ENCODE measurements at regions not wholly inside any gene's neighbourhood (a gene's known extent, or its start where the extent isn't known, plus 50 kb on each side); places are given as distances from the start of the nearest gene placed in this dataset.
A peak's percentile ranks its signal among the peaks of the same experiment; 100 is the strongest.

DNA sequence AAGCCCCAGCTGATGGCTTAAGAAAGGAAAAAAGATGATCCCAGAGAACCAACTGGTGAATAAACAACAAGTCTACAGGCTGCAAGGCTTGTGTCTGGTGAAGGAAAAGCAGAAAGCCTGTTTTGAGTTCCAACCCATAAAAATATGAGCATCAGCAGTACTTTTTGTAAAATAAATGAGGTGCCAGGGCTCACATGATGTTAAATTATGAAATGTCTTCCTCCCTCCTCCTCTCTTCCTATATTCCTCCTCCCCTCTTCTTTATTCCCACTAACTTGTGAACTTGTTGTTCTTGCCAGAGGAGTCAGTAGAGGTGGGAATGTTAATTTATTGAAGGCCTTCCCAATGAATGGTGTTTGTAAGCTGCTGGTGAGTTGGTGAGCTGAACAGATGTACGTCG, 212.2 kb upstream of the CDH11 start:
- no peak overlapping the region for H3K4me3 ChIP-seq (ENCODE audit: low read length)
- no peak overlapping the region for H3K27ac ChIP-seq (ENCODE audit: low read length)
- no peaks in the 10 kb centered on the region for H3K4me1 ChIP-seq (ENCODE audit: control insufficient read depth, insufficient read depth, low read length)
- no peaks in the 10 kb centered on the region for H3K27me3 ChIP-seq (ENCODE audit: control insufficient read depth, insufficient read depth)
- 90% methylated on average over 2 of the region's 2 CpGs for WGBS
- intact Hi-C loops (cut with DNase I) = no loop called here
- ATAC-seq = no peak
- H3K9me3 ChIP-seq (ENCODE audit: control insufficient read depth, low read length) = no peaks in the 10 kb centered on the region
- DNase-seq = no peak

DNA sequence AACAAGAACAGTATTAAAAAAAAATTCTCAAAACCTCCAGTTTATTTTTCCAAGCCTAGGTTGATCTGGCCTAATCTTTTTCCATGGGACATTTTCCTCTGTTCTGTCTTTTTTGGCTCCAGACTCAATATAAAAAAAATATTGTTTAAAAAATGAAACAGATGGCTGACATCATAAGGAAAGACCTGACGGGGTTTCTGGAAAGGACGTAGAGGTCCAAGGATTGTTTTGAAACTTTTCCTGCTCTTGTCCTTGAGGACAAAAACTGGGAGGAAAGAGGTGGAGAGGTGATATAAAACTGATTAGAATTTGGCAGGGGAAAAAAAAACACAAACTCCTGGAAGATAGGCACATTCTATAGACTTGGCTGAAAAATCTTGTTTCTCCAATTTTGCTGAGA, 211.4 kb upstream of the CDH11 start:
- DNase-seq (no peak), ATAC-seq (peak; percentile 55 to 81)
- WGBS = 42% methylated on average over 2 of the region's 2 CpGs
- Histone ChIP-seq H3K4me3 (ENCODE audit: low read length) (no peak overlapping the region), H3K4me1 (ENCODE audit: control insufficient read depth, insufficient read depth, low read length) (no peaks in the 10 kb centered on the region), H3K9me3 (ENCODE audit: control insufficient read depth, low read length) (no peaks in the 10 kb centered on the region), H3K27ac (ENCODE audit: low read length) (no peak overlapping the region), H3K27me3 (ENCODE audit: control insufficient read depth, insufficient read depth) (no peaks in the 10 kb centered on the region)
- intact Hi-C loops (cut with DNase I) = no loop called here

DNA sequence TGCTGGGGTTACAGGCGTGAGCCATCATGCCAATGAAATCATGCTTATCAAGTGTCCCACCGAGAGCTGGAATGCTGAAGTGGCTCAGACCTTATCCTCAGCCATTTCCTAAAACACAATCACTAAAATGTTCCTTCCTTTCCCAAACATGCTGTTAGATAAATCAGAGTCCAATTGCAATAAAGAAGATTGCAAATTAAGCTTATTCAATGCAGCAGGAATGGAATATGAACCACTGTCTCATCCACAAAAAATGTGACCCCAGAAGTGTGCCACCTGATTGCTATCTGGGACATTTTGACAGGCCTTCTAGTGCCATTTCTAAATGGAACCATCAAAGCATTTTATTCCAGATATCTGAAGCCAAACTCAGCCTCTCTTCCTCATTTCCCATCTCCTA, 205.5 kb upstream of the CDH11 start:
- intact Hi-C loops (cut with DNase I) = loop anchor here in 1 of 4 donors (5.0 kb wide), 1 partner anchor 205 kb away; the partner anchor contains the start of gene CDH11
- no peak overlapping the region for H3K27ac ChIP-seq (ENCODE audit: low read length)
- no peaks in the 10 kb centered on the region for H3K4me1 ChIP-seq (ENCODE audit: control insufficient read depth, insufficient read depth, low read length)
- H3K27me3 ChIP-seq (ENCODE audit: control insufficient read depth, insufficient read depth) = no peaks in the 10 kb centered on the region
- no peak overlapping the region for H3K4me3 ChIP-seq (ENCODE audit: low read length)
- DNase-seq (peak in 1 of 3 donors; percentile 35), ATAC-seq (peak; percentile 41 to 77)
- H3K9me3 ChIP-seq (ENCODE audit: control insufficient read depth, low read length) = no peaks in the 10 kb centered on the region
- WGBS = 24% methylated on average over 2 of the region's 2 CpGs

DNA sequence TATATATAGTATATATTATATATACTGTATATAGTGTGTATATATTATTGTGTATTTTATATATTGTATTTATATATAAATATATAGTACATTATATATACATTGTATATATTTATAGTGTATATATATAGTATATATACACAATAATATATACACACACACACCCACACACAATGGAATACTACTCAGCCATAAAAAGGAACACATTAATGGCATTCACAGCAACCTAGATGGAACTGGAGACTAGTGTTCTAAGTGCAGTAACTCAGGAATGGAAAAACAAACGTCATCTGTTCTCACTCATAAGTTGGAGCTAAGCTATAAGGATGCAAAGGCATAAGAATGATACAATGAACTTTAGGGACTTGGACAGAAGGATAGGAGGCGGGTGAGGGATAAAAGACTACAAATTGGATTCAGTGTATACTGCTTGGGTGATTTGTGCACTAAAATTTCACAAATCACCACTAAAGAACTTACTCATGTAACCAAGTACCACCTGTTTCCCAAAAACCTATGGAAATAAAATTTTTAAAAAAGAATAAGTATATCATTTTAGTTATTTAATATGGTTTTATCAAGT, 201.9 kb upstream of the CDH11 start:
- Histone ChIP-seq H3K27ac (ENCODE audit: low read length) (no peak overlapping the region), H3K9me3 (ENCODE audit: control insufficient read depth, low read length) (no peaks in the 10 kb centered on the region), H3K4me3 (ENCODE audit: low read length) (no peak overlapping the region), H3K27me3 (ENCODE audit: control insufficient read depth, insufficient read depth) (no peaks in the 10 kb centered on the region), H3K4me1 (ENCODE audit: control insufficient read depth, insufficient read depth, low read length) (no peaks in the 10 kb centered on the region)
- ATAC-seq (no peak), DNase-seq (no peak)
- WGBS = 81% methylated on average over 2 of the region's 2 CpGs
- intact Hi-C loops (cut with DNase I) = no loop called here

DNA sequence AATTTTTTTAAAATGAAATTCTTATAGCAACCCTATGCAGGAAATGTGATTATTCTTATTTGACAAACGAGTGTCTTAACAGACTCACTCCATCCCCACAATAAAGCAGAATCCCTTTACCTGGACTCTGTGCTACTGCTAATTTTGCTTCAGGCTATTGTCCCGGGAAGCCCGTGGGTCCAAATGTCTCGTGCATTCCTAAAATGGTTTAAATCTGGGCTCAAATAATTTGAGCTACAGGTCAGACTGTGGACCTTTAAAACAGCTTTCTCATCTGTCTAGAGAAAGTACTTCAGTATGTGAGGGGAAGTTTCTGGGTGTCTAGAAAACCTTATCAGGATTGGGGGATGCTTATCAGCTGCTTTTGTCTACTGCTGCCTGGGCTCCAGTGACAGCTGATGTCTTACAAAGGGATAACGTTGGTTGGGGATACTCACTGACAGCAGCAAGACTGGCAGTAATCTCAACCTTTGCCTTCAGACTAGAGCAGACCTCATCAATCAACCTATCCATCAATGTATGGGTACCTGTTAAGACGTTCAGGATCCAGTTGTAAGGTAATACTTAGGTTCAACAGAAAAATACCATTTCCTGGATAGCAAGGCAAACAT, 197.9 kb upstream of the CDH11 start:
- DNase-seq (no peak), ATAC-seq (no peak)
- no peaks in the 10 kb centered on the region for H3K27me3 ChIP-seq (ENCODE audit: control insufficient read depth, insufficient read depth)
- WGBS = 55% methylated on average over 6 of the region's 6 CpGs
- intact Hi-C loops (cut with DNase I) = no loop called here
- no peak overlapping the region for H3K27ac ChIP-seq (ENCODE audit: low read length)
- no peak overlapping the region for H3K4me3 ChIP-seq (ENCODE audit: low read length)
- no peaks in the 10 kb centered on the region for H3K4me1 ChIP-seq (ENCODE audit: control insufficient read depth, insufficient read depth, low read length)
- H3K9me3 ChIP-seq (ENCODE audit: control insufficient read depth, low read length) = no peaks in the 10 kb centered on the region

DNA sequence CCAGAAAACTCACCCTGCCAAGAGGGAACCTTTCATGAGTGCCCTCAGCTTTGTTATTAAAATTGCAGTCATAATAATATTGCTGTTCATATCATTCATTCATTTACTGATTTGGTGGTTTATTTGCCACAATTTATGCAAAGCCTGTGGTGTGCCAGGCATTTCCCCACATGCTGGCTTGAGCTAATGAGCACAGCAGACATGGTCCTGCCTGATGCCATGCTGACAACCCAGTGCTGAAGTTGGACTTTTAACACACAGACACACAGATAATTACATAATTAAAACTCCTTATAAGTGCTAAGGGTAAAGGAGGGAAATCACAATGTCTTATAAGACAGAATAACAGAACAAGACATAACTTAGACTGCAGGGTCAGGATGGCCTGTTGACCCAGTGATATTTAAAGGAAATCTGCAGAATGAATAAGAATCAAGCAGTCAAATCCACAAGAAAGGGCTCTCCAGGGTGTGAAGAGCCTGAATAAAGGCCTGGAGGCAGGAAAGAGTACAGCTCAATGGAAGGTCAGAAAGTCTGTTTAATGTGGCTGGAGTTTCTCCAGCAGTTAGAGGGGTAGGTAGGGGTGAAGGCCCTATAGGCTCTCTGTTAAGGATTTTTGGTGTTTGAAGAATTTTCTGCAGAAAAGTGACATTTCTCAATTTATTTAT, 196.9 kb upstream of the CDH11 start:
- Histone ChIP-seq H3K27ac (ENCODE audit: low read length) (no peak overlapping the region), H3K9me3 (ENCODE audit: control insufficient read depth, low read length) (no peaks in the 10 kb centered on the region), H3K4me1 (ENCODE audit: control insufficient read depth, insufficient read depth, low read length) (no peaks in the 10 kb centered on the region), H3K4me3 (ENCODE audit: low read length) (no peak overlapping the region), H3K27me3 (ENCODE audit: control insufficient read depth, insufficient read depth) (no peaks in the 10 kb centered on the region)
- ATAC-seq = no peak
- no peak for DNase-seq
- intact Hi-C loops (cut with DNase I) = no loop called here

DNA sequence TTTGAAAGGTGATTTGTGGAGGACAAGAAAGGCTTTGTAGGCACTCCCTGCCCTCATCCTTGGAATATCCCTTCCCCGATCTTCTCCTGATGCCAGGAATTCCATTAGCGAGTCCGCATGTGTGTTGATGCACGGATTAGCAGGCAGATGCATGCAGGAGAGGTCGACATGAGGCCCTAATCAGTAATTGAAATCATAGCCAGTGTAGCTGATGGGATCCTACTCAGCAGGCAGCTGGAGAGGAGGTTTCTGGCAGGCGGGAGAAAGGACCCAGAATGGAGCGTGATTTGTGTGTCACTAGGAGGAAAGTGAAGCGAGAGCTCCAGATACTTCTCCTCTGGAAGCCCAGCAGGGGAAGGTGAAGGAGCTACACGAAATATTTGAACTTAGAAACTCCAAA, 196.3 kb upstream of the CDH11 start:
- Histone ChIP-seq H3K4me3 (ENCODE audit: low read length) (no peak overlapping the region), H3K27ac (ENCODE audit: low read length) (no peak overlapping the region), H3K4me1 (ENCODE audit: control insufficient read depth, insufficient read depth, low read length) (no peaks in the 10 kb centered on the region), H3K9me3 (ENCODE audit: control insufficient read depth, low read length) (no peaks in the 10 kb centered on the region), H3K27me3 (ENCODE audit: control insufficient read depth, insufficient read depth) (no peaks in the 10 kb centered on the region)
- ATAC-seq = no peak
- intact Hi-C loops (cut with DNase I) = no loop called here
- WGBS = 83% methylated on average over 9 of the region's 9 CpGs
- no peak for DNase-seq

DNA sequence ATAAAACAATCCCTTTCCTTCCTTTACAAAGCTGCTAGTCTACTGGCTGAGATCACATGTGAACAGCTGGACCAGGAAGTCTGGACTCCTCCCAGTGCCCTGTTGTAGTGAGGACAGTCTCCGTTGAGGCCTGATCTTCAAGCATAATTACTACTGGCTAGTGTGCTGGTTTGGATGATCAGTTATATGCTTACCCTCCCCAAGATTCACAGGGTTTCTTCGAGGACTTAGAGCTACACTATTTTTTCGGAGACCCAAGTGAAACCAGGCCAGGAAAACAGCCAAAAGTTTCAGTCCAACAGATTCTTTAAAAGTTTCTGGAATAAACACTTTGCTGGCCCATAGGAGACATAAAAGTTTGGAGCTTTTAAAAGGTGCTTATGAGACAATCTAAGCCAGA, 194.9 kb upstream of the CDH11 start:
- Histone ChIP-seq H3K27ac (ENCODE audit: low read length) (no peak overlapping the region), H3K9me3 (ENCODE audit: control insufficient read depth, low read length) (no peaks in the 10 kb centered on the region), H3K27me3 (ENCODE audit: control insufficient read depth, insufficient read depth) (no peaks in the 10 kb centered on the region), H3K4me3 (ENCODE audit: low read length) (no peak overlapping the region), H3K4me1 (ENCODE audit: control insufficient read depth, insufficient read depth, low read length) (no peaks in the 10 kb centered on the region)
- WGBS = 56% methylated on average over 3 of the region's 3 CpGs
- ATAC-seq (peak in 1 of 2 donors; percentile 28), DNase-seq (peak in 1 of 3 donors; percentile 43)
- intact Hi-C loops (cut with DNase I) = no loop called here

DNA sequence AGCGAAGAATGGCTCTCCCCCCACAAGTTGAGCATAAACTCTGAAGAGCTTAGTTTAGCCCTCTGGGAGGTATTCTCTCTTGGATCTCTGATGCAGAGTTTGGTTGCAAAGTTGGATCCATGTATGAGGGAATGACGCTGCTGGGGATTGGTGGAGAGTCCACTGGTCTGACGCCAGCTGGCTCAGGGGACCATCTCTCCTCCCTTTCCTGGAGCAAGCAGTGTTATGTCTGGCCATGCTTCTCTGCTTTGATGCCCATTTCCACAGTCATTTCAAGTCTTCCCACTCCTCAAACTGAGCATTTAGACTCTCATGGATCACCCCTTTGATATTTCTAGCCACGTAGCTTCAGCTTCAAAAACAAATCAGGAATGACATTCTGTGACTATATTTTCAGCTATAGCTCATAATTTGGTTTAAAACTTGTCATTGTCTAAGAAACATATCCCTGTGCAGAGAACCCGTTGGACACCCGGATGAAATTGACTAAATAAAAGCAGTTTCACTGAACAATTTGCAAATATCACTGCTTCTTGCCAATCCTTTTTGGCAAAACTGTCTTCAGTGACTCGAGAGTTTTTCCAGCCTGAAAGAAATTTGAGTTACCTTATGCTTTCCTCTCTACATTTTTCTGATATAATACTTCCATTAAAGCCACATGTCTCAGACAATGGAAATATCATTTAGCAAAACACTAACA, 193.4 kb upstream of the CDH11 start:
- H3K27me3 ChIP-seq (ENCODE audit: control insufficient read depth, insufficient read depth) = no peaks in the 10 kb centered on the region
- no peak overlapping the region for H3K27ac ChIP-seq (ENCODE audit: low read length)
- no peak overlapping the region for H3K4me3 ChIP-seq (ENCODE audit: low read length)
- no peaks in the 10 kb centered on the region for H3K9me3 ChIP-seq (ENCODE audit: control insufficient read depth, low read length)
- DNase-seq (peak; percentile 84 to 95 (median 92)), ATAC-seq (peak; percentile 97)
- 46% methylated on average over 7 of the region's 7 CpGs for WGBS
- intact Hi-C loops (cut with DNase I) = no loop called here
- H3K4me1 ChIP-seq (ENCODE audit: control insufficient read depth, insufficient read depth, low read length) = no peaks in the 10 kb centered on the region

DNA sequence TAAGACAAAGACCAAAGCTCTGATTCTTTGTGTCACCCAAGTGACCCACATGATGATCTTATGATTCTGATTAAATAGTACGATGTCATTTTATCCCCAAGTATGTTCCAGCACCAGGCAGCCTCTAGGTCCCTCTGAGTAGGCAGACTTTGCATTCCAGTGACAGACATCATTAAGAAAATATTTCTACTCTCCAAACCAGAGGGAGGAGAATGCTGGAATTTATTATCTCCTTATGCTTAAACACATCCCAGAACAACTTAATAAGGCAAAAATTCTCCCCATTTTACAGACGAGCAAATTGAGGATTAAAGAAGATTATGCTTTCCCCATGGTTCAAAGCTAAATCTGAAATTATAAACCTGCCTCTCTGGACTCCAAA, 192.8 kb upstream of the CDH11 start:
- Histone ChIP-seq H3K27ac (ENCODE audit: low read length) (no peak overlapping the region), H3K9me3 (ENCODE audit: control insufficient read depth, low read length) (no peaks in the 10 kb centered on the region), H3K4me1 (ENCODE audit: control insufficient read depth, insufficient read depth, low read length) (no peaks in the 10 kb centered on the region), H3K27me3 (ENCODE audit: control insufficient read depth, insufficient read depth) (no peaks in the 10 kb centered on the region), H3K4me3 (ENCODE audit: low read length) (no peak overlapping the region)
- WGBS = 34% methylated on average over 2 of the region's 2 CpGs
- intact Hi-C loops (cut with DNase I) = no loop called here
- DNase-seq (no peak), ATAC-seq (no peak)

DNA sequence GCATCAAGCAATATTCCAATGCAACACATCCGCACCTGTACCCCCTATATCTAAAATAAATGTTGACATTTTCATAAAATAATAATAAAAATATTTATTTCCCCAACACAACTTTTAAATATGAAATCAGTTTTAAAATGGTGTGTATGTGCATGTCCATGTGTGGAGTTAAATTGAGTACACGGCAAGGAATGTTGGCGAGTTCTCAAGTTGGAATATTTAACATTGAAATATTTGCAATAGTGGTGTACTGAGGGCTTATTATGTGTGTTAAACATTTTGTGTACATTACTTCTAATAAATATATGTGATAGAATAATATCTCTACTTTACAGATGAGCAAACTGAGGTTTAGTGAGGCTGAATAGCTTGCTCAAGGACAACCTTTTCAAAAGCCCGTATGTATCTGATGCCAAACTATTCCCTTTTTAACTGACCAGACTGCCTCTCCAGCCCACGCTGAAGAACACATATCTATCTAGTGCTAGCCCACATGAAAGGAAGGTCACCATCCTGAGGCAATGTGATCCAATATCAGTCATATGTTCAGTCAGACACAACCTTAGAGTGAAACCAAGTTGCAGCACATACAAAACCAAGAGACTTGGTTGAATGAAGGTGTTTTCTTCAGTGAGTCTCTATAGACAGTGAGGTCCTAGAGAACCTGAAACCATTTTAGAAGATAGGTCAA, 192.2 kb upstream of the CDH11 start:
- Histone ChIP-seq H3K4me1 (ENCODE audit: control insufficient read depth, insufficient read depth, low read length) (no peaks in the 10 kb centered on the region), H3K27me3 (ENCODE audit: control insufficient read depth, insufficient read depth) (no peaks in the 10 kb centered on the region), H3K27ac (ENCODE audit: low read length) (no peak overlapping the region), H3K4me3 (ENCODE audit: low read length) (no peak overlapping the region), H3K9me3 (ENCODE audit: control insufficient read depth, low read length) (no peaks in the 10 kb centered on the region)
- intact Hi-C loops (cut with DNase I) = no loop called here
- ATAC-seq = no peak
- DNase-seq = no peak
- WGBS = 81% methylated on average over 5 of the region's 5 CpGs
